ENCODE measurements at regions not wholly inside any gene's neighbourhood (a gene's known extent, or its start where the extent isn't known, plus 50 kb on each side); places are given as distances from the start of the nearest gene placed in this dataset.

DNA sequence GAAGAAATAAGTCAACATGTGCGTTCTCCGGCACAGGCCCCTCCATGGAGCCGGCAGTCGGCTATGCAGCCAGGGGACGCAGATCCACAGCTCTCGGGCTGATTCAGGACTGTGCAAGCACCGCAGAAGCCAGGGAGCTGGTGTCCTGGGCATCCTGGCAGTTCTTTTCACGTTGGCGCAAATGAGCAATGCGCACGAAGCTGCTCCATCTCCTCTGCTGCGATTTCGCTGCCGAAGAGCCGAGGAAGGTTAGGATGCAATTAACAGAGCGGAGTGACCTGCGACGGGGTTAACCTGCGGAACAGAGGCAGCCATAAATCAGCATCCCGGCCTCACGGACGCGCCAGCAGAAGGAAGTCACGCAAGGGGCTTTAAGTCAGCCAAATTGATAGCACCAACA, 107.1 kb upstream of the POU3F3 start:
- Histone ChIP-seq H3K9me3 (no peaks in the 10 kb centered on the region), H3K36me3 (no peaks in the 10 kb centered on the region), H3K27ac (no peak overlapping the region), H3K4me1 (no peaks in the 10 kb centered on the region), H3K27me3 (no peaks in the 10 kb centered on the region), H3K4me3 (no peak overlapping the region)
- peak in 1 of 2 donors; percentile 47 for DNase-seq
- 86 to 92% methylated on average over 24 of the region's 24 CpGs for WGBS, 2 donors
- TF ChIP-seq POLR2AphosphoS5 (IDR thresholded peaks at IDR 0.05) (no peak), POLR2A (IDR thresholded peaks at IDR 0.05) (no peak), EP300 (IDR thresholded peaks at IDR 0.05) (no peak)
- TF ChIP-seq, protein P1, sequence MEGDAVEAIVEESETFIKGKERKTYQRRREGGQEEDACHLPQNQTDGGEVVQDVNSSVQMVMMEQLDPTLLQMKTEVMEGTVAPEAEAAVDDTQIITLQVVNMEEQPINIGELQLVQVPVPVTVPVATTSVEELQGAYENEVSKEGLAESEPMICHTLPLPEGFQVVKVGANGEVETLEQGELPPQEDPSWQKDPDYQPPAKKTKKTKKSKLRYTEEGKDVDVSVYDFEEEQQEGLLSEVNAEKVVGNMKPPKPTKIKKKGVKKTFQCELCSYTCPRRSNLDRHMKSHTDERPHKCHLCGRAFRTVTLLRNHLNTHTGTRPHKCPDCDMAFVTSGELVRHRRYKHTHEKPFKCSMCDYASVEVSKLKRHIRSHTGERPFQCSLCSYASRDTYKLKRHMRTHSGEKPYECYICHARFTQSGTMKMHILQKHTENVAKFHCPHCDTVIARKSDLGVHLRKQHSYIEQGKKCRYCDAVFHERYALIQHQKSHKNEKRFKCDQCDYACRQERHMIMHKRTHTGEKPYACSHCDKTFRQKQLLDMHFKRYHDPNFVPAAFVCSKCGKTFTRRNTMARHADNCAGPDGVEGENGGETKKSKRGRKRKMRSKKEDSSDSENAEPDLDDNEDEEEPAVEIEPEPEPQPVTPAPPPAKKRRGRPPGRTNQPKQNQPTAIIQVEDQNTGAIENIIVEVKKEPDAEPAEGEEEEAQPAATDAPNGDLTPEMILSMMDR (IDR thresholded peaks at IDR 0.05): no peak
- ATAC-seq (ENCODE audit: low FRiP score in 2 of 2): no peak

DNA sequence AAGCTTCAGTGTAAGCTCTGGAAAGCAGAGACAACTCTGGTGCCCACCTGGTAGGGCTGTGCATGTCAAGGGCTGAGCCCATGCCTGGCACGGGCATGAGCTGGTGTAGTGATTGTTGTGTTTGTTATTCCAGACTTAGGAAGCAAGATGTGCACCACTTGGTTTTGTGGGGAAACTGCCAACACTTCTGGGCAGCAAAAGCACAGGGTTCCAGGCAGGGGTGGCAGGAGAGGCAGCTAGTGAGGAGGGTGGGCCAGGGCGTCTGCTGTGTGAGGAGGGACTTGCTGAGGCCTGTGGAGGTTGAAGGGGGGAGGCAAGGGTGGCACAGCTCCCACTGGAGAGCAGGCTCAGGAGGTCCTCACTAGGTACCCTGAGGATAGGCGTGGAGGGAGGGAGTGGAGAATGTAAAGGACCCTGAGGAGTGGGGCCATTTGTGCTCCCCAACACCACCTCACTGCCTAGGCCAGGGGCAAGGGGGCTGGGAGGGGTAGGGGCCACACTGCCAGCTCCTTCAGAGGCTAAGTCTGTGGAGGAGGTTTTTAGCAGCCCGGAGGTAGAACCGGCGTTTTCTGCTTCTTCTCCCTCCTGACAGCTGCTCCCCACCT, 104.0 kb upstream of the POU3F3 start:
- no peaks in the 10 kb centered on the region for H3K4me1 ChIP-seq
- DNase-seq (no peak), ATAC-seq (ENCODE audit: low FRiP score in 2 of 2) (no peak)
- no peaks in the 10 kb centered on the region for H3K9me3 ChIP-seq
- no peak overlapping the region for H3K4me3 ChIP-seq
- TF ChIP-seq, protein P1 (IDR thresholded peaks at IDR 0.05): no peak
- TF ChIP-seq EP300 (IDR thresholded peaks at IDR 0.05): no peak
- TF ChIP-seq POLR2A (IDR thresholded peaks at IDR 0.05): no peak
- TF ChIP-seq POLR2AphosphoS5 (IDR thresholded peaks at IDR 0.05): no peak
- H3K27ac ChIP-seq: no peak overlapping the region
- no peaks in the 10 kb centered on the region for H3K36me3 ChIP-seq
- no peaks in the 10 kb centered on the region for H3K27me3 ChIP-seq
- 74 to 75% methylated on average over 6 of the region's 6 CpGs for WGBS, 2 donors

DNA sequence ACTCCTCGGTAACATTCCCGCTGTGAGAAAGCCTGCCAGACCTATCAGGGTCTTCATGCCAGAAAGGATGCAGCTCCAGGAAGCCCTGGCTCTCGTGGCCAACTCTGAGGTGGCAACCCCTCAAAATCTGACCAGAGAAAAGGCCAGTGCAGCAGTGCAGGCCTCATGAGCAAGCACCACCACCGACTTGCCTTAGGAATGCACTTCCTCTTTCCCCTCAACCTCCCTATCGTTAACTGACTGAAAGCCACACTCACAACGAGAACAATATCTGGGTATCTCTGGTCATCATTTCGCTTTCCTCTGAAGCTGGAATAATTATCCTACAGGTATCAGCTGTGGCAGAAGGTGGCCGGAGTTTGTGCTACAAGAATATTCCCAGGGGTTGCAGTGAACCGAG, 101.4 kb upstream of the POU3F3 start:
- ATAC-seq (ENCODE audit: low FRiP score in 2 of 2) (no peak), DNase-seq (no peak)
- no peaks in the 10 kb centered on the region for H3K4me1 ChIP-seq
- TF ChIP-seq EP300 (IDR thresholded peaks at IDR 0.05) (no peak), POLR2AphosphoS5 (IDR thresholded peaks at IDR 0.05) (no peak), POLR2A (IDR thresholded peaks at IDR 0.05) (no peak)
- TF ChIP-seq, protein P1 (IDR thresholded peaks at IDR 0.05): no peak
- WGBS, 2 donors: 64 to 70% methylated on average over 9 of the region's 9 CpGs
- no peaks in the 10 kb centered on the region for H3K36me3 ChIP-seq
- no peak overlapping the region for H3K27ac ChIP-seq
- no peaks in the 10 kb centered on the region for H3K9me3 ChIP-seq
- no peak overlapping the region for H3K4me3 ChIP-seq
- H3K27me3 ChIP-seq: no peaks in the 10 kb centered on the region

DNA sequence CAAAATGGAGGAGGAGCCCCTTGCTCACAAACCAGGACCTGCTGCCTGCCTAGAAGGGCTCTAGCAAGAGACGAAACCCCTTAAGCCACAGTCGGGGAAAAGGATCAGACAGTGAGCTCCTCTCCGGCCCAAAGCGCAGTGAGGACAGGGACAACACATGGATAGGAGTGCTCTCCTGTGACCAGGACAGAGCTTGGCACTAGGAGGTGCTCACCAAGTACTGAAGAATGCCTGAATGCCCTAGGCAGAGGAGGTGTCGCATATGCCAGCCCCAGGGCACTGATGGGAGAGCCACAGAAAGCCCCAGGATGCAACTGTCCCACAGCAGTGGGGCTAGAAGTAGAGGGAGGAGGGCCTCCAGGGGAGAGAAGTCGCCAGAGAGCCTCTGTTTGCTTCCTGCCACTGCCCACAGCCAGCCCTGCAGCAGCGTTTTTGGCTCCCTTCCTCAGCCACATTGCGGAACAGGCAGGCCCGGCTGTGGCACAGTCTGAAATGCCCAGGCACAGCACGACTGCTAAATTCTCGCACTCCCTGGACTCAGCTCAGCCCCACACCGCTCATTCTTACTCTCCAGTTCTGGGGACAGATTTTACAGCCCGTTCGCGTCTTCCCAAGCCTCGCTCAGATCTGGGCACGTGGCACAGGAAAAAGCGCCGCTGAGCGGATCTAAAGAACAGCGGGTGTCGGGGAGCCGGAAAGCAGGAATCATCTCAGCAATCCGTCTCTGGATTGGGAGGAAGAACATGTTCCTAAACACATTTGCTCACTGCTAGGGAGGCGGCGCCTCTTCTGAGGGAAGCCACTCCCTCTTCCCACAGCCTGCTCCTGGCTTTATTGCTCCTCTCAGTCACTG, 98.7 kb upstream of the POU3F3 start:
- peak in 1 of 2 donors; percentile 28 for DNase-seq
- Histone ChIP-seq H3K27ac (no peak overlapping the region), H3K36me3 (no peaks in the 10 kb centered on the region), H3K9me3 (no peaks in the 10 kb centered on the region), H3K27me3 (no peaks in the 10 kb centered on the region), H3K4me1 (no peaks in the 10 kb centered on the region), H3K4me3 (no peak overlapping the region)
- peak; percentile 41 to 58 for ATAC-seq (ENCODE audit: low FRiP score in 2 of 2)
- WGBS, 2 donors: 62 to 71% methylated on average over 25 to 26 of the region's 26 CpGs
- no peak for TF ChIP-seq POLR2A (IDR thresholded peaks at IDR 0.05)
- TF ChIP-seq, protein P1 (IDR thresholded peaks at IDR 0.05): no peak
- no peak for TF ChIP-seq POLR2AphosphoS5 (IDR thresholded peaks at IDR 0.05)
- no peak for TF ChIP-seq EP300 (IDR thresholded peaks at IDR 0.05)

Measured in upper lobe of left lung (tissue), 6 donors.